GM11168 (cell line): ENCODE measurements at regions not wholly inside any gene's neighbourhood (a gene's known extent, or its start where the extent isn't known, plus 50 kb on each side); places are given as distances from the start of the nearest gene placed in this dataset.
"Not testable (repeated sequence)": the region's sequence is repeated elsewhere in the genome, so short reads cannot be mapped to it uniquely, and the experiment has no call there.

Experiments
- in situ Hi-C: fragments of 300-500 bp; cut with MboI; formaldehyde crosslinking; loops from one replicate; pipeline ENCODE4 v1.12.0; 2022; ENCODE audit warnings: low sequenced_read_pairs; ENCODE audit not compliant: unreplicated experiment

DNA sequence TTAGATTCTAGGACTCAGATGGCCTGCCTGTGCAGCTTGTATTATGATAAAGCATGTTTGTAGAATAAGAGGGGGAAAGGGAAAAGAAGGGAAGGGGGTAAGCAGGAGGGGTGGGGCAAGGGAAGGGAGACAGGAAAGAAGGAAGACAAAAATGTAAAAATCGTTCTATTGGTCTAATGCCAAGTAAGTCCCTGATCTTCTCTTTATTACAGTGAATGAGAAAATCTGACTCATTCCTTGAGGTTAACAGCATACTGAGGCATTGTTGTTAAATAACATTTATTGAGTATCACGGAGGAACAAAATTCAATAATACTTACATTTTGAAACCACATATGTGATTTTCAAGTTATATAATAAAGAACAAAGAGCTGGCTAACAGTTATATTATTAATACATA is 1534.7 kb downstream of the OLFM4 start:
- in situ Hi-C loops, result no loop called here

DNA sequence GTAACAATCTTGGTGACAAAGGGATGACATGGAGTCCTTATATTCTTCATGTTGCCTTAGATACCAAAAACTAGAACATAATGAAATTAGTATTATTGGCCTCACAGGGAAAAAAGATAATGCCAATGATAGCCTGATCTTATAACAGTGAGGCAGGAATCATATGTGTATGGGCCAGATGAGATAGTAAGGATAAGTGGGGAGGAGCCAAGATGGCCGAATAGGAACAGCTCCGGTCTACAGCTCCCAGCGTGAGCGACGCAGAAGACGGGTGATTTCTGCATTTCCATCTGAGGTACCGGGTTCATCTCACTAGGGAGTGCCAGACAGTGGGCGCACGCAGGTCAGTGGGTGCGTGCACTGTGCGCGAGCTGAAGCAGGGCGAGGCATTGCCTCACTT is 1543.4 kb downstream of the OLFM4 start:
- in situ Hi-C loops, result not testable (repeated sequence)

DNA sequence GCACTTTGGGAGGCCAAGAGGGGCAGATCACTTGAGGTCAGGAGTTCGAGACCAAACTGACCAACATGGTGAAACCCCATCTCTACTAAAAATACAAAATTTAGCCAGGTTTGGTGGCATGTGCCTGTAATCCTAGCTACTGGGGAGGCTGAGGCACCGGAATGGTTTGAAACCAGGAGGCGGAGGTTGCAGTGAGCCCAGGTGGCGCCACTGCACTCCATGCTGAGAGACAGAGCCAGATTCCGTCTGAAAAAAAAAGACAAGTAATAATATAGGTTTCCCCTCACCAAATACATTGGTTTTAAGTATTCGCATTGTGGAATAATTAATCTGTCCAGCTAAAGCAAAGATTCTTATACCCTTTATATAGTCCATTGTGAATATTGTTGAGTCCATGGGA is 1544.6 kb downstream of the OLFM4 start:
- in situ Hi-C loops, result no loop called here

DNA sequence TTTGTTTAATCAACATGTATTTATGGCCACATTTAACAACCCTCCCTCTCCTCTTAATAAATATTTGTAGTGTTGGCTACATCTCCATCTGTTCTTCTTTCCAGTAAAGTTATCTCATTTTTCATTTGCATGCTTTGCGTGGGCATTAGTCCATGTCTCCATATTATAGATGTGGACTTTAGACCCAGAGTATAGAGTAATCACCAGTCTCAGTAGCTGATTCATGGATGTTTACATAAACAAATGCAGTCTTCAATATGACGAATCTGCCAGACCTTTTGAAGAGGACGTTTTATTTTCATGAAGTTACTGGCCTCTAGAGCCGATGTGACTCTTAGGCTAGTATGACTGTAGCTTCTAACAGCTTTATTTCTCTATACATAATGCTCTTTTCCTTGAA is 1546.2 kb downstream of the OLFM4 start:
- in situ Hi-C loops, result no loop called here

DNA sequence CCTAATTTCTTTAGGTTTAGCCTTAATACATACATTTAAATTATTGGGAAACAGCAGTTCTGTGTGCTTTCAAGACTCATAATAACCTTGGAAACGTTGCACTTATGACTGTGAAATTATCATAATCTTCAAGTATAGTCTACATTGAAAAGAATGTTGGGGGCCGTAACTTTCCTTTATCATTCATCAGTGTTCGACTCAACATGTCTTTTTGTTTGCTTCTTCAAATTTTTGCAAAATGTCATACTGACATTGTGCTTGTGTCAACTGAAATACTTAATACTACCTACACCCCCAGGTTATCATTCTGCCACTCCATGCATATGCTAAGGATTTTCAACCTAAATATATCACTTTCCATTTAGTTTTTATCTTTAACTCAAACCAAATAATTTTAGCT is 1562.9 kb downstream of the OLFM4 start:
- in situ Hi-C loops, result no loop called here

DNA sequence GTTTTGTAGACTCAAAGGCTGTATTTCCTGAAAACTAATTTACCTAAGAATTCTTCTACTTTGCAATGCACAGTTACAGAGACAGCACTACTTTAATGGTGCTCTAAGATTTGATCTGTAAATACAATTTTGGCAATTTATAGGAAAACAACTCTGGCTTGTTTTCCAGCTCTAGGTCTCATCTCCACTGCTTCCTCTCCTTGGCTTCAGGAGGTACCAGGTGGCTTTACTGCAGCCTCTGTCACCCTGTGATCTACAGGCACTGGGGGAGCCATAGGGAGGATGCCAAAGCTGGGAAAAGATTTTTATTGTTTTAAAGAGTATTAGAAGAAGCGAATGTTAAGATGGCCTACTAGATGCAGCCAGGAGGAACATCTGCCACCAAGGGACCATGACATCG is 1563.6 kb downstream of the OLFM4 start:
- in situ Hi-C loops, result no loop called here

DNA sequence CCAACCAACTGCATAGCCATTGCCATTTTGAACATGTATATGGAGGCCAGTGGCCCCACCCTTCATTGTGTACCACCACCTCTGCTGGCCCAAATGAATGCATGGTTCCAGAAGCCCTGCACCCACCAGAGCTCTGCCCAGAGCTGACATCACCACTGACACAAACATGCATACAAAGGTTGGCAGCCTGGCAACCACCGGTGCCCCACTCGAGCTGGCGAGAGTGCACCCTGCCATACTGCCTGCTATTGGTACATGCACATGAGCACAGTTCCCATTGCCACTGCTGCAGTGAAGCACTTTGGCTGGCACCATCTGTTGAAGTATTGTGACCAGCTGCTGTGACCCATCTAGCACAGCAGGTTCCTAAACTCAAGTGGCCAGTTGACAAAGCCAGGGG is 1564.9 kb downstream of the OLFM4 start:
- in situ Hi-C loops, result no loop called here

DNA sequence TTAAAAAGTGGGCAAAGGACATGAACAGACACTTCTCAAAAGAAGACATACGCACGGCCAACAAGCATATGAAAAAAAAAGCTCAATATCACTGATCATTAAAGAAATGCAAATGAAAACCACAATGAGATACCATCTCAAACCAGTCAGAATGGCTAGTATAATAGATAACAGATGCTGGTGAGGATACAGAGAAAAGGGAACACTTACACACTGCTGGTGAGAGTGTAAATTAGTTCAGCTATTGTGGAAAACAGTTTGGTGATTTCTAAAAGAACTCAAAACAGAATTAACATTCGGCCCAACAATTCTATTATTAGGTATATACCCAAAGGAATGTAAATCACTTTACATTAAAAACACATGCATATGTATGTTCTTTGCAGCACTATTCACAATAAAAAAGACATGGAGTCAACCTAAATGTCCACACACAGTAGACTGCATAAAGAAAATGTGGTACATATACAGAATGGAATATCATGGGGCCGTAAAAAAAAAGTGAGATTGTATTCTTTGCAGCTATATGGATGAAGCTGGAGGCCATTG is 1569.0 kb downstream of the OLFM4 start:
- in situ Hi-C loops, result no loop called here

DNA sequence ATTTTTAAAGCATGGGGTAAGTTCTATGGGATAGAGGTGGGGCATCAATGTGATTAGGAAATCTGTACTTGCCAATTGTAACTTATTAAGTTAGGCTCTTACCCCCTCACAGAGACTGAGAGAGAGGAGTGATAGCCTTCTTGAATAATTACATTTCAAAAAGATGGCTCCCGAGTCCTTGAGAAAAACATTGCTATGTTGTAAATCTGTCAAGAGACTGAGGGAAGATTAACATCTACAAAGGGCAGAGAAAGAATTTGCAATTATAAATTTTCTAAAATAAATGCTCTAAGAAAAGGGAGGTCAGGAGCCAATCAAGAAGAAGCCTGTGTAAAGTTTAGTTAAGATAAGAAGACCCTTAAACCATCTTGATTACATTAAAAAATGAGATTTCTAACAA is 1570.8 kb downstream of the OLFM4 start:
- in situ Hi-C loops, result no loop called here

DNA sequence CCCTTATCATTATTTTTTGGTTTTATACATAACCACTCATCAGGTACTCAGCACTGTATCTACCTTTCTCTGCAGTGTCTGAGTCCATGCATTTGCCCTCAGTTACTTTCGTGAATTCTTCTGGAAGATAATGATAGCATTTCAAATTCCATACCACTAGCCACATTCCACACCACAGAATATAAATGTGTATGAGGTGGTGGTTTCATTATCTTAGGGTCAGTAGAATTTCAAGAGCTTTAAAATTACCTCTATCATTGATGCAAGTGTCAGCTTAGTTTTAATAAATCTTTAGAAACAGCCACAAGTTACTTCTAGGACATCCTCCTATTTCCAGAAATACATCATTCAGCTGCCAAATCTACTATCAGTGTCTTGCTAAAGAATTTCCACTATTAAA is 1578.3 kb downstream of the OLFM4 start:
- in situ Hi-C loops, result no loop called here

DNA sequence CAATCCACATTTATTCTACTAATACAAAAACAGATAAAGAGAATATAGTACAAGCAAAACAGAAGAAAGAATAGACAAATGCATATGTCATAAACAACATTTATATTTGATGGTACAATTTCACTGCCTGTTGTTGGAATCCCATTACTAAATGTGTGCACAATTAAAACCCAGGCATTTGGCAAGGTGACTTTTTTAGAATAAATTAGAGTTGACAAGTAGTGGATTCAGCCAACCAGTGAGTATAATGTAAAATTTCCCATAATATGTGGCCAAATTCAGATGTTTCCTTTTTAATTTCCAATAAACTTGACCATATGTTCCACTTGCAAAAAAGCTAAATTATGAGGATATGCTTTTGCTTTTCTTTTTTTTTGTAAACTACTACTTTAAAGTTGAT is 1578.8 kb downstream of the OLFM4 start:
- in situ Hi-C loops, result no loop called here

DNA sequence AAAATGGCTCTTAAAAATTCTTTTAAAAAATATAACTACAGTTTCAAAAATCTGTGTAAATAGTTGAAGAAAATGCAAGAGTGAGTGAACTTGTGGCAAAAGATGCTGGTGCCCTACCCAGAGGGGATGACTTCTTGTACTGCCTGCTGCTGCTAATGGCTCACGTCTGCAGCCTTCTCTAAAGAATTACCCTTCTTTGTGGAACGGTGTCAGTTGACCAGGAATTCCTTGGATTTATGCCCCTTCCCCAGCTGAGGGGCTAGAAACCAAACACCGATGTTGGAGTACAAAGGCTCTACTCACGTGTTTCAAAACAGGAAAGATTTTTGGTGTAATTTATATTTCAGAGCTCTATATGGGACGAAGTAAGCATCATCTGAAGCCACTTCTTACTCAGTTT is 1582.8 kb downstream of the OLFM4 start:
- in situ Hi-C loops, result no loop called here

DNA sequence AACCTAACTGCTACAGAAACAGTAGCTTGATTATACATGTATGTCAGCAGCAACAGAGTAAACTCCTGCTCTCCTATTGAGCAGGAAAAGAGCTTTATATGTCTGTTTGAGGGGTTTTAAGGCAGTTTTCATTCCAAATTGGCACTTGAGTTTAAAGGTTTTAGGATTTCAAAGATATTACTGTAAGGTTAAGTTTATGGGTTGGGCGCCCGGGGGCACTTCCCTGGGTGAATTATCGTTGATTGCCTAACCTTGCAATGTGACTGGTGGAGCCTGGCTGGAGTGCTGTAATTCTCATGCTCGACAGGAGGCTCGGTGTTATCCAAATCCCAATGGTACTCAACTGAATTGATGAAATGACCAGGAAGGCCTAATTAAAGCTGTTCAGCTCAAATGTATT is 1586.1 kb downstream of the OLFM4 start:
- in situ Hi-C loops, result no loop called here

DNA sequence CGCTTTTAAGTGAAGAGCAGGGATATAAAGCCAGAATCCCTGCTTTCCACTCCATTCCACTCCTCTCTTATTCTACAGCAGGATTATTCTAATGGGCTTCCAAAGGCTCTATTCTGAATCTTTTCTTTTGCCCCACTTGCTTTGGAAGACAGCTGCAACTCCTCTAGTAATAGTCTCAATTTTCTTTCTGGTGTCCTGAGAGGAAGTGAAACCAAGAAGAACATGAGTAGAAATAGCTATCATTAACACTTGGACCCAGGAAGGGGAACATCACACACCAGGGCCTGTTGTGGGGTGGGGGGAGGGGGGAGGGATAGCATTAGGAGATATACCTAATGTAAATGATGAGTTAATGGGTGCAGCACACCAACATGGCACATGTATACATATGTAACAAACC is 1597.9 kb downstream of the OLFM4 start:
- in situ Hi-C loops, result not testable (repeated sequence)

DNA sequence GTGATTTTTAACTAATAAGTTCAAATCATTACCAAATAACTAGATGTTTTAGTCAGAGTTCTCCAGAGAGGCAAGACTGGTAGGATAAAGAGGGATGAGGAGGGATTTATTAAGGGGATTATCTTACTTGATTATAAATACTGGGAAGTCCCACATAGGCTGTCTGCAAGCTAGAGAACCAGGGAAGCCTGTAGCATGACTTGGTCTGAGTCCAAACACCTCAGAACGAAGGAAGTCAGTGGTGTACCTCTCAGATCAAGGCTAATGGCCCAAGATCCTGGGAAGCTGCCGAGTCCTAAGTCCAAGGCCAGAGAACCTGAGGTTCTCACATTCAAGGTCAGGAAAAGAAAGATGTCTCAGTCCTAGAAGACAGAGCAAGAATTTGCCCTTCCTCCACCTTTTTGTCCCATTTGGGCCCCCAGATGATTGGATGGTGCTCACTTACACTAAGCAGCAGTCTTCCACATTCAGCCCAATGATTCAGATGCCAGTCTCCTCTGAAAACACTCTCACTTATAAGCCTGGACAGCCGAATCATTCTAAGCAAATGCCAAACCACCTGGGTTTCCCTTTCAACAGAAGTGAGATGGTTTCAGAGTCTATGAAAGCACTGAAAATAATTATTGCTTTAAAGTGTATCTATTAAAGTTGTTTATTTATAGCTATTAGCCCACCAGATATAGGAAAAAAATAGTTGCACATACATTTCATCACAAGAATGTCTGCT is 1599.2 kb downstream of the OLFM4 start:
- in situ Hi-C loops, result no loop called here

DNA sequence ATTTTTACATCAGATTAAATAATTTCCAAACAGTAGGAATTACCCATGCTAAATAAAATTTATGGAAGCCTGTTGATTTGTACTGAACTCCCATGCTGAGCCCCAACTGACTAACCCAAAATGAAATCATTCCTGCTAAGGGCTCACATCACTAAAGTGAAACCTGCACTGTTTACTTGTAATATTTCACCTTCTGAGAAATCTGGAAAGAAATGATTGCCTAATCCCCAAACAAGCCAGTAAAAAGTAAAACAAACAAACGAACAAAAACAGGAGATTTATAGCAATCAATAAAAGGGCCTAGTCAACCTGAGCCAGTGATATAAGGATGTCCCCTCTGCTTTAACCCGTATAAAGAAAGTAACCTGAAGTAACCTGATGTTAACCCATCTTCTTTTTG is 1599.8 kb downstream of the OLFM4 start:
- in situ Hi-C loops, result no loop called here

DNA sequence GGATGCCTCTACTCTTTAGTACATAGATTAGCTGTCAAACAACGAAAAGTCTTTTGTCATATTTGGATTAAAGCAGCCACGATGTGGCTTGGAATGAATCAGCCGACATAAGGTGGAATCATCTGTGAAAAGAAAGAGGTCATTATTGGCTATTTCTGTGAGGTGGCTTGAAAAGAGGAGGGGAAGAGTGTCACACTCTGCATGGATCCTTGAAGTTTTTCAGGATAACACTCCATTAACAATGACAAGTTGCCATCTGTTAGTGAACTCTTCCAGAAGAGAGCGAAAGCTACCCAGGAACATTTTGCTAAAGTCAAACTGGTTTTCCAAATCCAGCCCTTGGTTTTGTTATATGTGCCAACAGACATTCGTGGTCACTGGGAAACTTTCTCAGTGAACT is 1604.8 kb downstream of the OLFM4 start:
- in situ Hi-C loops, result no loop called here

DNA sequence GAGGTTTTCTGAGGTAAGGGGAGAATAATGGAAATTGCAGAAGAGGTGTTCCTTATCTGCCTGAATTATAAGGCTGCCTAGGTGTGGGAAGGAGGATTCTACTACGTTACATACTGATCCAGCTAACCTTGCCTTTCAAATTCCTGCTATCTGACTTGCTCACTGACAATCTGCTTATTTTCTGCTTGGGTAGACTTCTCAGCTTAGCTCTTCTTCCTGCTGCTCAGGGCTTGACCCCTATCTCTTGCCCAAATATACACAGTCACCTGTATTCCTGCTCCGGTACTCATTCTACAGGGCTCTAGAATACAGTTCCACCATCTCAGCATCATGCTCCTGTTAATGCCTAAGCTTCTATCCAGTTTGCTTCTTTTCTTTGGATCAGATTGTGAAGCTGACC is 1607.6 kb downstream of the OLFM4 start:
- in situ Hi-C loops, result no loop called here

DNA sequence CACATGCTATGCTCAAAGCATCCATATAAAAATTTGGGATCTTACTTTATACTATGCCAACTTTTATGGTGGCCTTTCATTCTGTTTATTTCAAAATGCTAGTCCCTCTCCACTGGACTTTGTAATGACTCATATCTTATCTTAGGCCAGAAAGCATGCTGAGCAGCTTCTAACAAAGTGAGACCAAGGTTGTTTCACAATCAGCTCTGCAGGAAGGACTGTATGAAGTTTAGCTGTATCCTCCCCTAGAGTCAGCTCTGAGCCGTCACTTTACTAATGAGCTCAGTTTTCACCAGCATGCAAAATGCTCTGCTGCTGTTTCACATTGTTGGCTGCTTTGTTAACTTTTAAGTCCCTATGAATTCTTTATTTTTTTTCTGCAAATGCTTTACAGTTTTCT is 1608.8 kb downstream of the OLFM4 start:
- in situ Hi-C loops, result no loop called here

DNA sequence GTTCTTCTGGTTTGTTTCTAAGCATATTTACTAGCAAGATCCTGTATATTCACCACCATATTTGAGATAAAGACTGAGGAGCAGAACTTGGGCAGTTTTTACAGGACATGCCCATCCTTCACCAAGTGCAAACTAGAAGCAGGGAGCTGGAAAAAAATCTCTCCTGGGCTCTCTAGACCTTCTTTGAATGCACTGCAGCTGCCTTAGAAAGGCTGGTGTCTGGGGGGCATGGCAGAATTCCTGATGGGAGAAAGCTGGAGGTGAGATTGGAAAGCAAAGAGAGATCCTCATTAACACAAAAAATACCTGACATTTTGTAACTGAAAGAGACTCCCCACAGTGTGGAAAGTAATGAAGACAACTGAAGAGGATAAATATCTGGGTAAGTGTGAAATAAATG is 1612.1 kb downstream of the OLFM4 start:
- in situ Hi-C loops, result no loop called here

DNA sequence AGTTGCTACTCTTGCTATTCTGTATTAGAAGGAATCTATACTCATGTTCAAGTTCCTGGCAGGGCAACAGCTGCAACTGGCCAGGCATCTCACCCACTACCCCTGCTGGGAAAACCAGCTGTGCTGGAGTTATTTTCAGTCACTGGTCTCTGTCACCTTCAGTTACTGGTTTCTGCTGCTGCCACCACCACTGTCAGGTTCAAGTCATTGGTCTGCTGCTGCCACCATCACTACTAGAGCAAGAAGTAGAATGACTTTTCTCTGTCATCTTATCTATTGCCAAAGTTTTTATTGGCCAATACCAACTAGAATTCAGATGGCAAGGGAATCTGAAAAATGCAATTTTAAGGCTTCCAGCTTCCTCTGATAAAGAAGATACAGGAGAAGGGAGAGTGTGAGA is 1615.2 kb downstream of the OLFM4 start:
- in situ Hi-C loops, result no loop called here

DNA sequence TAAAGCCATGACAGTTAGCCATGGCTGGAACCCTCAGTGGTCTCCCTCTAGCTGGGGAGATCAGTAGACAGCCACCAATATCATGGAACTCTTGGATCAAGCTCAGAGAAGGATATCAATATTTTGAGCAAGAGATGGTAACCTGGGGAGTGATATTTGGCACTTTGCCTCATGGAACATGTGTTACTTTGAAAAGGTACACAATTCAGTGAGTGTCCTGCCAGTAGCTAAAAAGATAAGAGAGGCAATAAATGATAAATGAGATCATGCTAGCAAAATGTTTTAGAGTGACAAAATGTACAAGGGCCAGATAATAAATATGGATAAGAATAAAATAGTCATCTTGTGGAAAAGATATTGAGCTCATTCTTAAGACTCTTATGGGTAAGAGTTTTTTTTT is 1618.7 kb downstream of the OLFM4 start:
- in situ Hi-C loops, result no loop called here
